ENCODE measurements at regions not wholly inside any gene's neighbourhood (a gene's known extent, or its start where the extent isn't known, plus 50 kb on each side); places are given as distances from the start of the nearest gene placed in this dataset.

GRCh38 chr2:59790186-59791003 is 763.1 kb downstream of the BCL11A start:
- no peak for TF ChIP-seq EZH2 (IDR thresholded peaks at IDR 0.05; ENCODE audit: borderline replicate concordance, insufficient read depth, low read length, poor library complexity, severe bottlenecking)
- TF ChIP-seq CTCF (IDR thresholded peaks at IDR 0.05; ENCODE audit: poor library complexity, severe bottlenecking) = no peak
- TF ChIP-seq MXI1 (conservative IDR thresholded peaks at IDR 0.05; ENCODE audit: poor library complexity, severe bottlenecking) = no peak
